SH-SY5Y (cell line): ENCODE measurements at regions not wholly inside any gene's neighbourhood (a gene's known extent, or its start where the extent isn't known, plus 50 kb on each side); places are given as distances from the start of the nearest gene placed in this dataset.

Source experiments
- GATA2 ChIP-seq: IDR thresholded peaks from 2 replicates; pipeline ENCODE4 v1.6.1; 2011; ENCODE audit warnings: mild to moderate bottlenecking, low read depth, low read length
- GATA3 ChIP-seq: IDR thresholded peaks from 2 replicates; pipeline ENCODE4 v1.6.1; 2011; ENCODE audit warnings: low read depth, mild to moderate bottlenecking, low read length, moderate library complexity

DNA sequence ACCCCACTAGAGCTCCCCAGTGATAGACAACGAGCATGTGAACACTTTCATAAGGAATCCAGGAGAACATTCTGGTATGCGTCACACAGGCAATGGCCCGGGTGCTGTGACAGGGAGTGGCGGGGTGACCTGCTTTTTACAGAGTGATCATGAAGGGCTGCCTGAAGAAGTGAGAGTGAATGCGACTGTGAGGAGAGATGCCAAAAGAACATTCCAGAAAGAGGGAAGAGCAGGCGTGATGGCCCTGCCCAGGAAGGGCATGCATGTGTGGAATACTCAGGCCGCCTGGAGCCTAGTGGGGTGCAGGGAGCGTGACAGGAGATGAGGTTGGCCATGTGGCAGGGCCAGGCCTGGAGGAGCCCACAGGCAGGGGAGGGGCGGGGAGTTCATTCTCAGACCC lies 53.8 kb downstream of the FZD10 start:
- no peak for TF ChIP-seq GATA2

DNA sequence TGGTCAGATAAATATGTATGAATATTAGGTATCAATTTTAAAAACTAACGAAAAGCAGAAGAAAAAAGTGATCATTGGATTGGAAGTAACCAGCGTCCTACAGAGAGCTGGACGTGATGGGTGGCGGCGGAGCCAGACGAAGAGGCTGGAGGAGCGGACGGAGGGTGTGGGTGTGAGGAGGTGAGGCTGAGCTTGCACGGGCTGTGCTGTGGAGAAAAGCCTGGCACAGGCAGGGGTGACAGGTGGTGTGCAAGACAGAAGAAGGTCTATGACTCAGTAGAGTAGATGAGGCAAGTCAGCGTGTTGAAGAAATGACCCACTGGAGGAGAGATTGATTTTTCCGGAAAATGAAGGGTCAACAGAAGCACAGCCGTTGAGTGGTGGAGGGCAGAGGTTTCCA lies 56.4 kb downstream of the FZD10 start:
- TF ChIP-seq GATA2: no peak
- TF ChIP-seq GATA3: no peak

DNA sequence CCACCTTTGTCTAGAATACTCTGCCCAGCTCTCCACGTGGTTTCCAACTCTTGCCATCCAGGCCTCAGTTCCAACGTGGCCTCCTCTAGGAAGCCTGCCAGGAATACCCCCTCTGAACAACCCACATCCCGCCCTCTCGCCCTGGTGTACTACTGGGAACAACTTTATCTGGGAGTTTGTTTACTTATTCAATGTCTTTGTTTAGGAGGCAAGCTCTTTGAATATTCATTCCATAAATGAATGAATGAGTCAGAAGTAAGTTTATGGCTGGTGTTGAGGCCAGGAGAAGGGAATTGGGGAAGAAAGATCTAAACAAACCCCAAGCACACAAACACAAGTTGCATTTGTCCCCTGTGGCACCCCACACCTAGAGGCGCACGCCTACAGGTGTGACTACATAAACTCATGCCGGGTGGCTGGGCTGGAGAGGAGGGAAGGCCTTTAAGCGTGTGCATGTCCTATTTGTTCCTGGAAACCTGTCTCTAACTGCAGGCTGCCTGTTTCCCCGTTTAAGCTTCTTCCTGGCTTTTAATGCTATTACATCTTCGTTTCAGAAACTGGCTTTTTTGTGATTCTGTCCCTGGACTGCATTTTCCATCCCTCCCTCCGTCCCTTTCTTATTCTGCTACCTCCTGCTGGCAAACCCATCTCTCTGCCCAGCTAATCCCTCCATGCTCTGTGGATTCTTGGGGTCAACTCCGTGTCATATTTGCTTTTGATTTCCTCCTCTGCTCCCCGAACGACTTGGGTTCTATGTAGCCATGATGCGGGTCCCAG lies 57.9 kb downstream of the FZD10 start:
- no peak for TF ChIP-seq GATA3

DNA sequence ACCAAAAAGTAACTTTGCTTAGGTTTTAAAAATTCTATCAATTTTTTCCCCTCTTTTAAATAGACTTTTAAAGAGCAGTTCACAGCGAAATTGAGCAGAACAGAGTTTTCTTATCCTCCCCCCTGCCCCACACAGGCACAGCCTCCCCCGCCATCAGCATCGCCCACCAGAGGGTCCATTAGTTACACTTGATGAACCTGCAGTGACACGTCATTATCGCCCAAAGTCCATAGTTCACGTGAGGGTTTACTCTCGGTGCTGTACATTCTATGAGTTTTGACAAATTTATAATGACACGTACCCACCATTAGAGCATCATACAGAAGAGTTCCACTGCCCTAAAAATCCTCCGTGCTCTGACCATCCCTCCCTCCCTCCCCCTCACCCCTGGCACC lies 58.4 kb downstream of the FZD10 start:
- no peak for TF ChIP-seq GATA2
- TF ChIP-seq GATA3: no peak

DNA sequence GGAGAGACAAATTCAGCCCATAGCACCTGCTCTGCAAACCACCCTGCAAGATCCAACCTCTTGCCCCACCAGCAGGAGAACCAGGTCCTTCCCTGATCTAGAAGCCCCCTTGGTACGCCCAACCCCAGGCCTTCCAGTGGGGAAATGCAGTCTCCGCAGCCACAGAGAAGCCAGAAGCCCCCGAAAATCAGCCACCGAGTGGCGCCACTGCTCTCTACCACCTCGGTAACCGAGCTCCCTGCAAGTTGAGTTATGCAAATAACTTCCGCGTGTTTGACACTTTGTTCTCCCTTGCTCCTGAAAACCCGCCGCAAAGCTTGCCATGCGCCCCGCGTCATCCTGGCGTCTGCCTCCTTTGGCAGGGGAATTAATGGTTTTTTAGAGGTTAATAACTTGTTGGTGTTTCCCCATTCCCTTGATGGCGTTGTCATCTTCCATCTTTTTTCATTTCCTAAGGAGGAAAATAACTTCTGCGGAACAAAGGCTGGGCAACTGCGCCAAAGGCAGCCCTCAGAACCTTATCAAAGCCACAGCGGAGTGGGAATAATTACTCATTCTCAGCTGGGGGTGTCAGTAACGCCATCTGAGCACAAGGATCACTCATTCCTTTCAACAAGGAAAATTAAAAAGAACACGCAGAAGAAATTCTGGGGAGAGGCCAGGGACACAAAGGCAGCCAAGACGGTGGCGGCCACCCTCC lies 60.4 kb downstream of the FZD10 start:
- TF ChIP-seq GATA2 (no peak), GATA3 (no peak)

DNA sequence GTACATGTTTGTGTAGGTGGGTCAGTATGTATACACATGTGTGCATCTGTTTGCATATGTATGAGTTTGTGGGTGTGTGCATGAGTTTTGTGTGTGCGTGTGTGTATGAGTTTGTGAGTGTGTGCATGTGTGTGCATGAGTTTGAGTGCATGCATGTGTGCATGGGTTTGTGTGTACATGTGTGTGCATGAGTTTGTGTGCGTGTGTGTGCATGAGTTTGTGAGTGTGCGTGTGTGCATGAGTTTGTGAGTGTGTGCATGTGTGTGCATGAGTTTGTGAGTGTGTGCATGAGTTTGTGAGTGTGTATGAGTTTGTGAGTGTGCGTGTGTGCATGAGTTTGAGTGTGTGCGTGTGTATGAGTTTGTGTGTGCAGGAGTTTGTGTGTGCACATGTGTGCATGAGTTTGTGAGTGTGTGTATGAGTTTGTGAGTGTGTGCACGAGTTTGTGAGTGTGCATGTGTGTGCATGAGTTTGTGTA lies 61.5 kb downstream of the FZD10 start:
- no peak for TF ChIP-seq GATA3
- TF ChIP-seq GATA2: no peak

DNA sequence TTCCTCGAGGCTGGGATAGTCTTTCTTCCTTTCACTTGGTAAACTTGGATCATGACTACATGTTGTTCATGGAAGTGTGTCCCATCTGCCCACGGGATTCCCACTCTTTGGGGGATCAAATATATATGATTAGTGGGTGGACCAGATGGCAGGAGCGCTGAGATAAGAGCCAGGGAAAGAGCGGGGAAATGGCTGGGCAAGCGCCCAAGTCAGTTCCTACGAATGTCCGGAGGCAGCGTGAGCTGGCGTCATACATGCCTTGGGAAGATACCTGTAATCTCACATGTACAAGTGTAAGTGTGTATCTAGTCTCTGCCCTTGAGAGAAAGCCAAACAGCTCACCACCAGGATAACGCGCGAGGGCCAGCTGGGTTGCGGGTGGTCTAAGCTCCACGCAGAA lies 62.3 kb downstream of the FZD10 start:
- TF ChIP-seq GATA2 (peak; percentile 73), GATA3 (no peak)

DNA sequence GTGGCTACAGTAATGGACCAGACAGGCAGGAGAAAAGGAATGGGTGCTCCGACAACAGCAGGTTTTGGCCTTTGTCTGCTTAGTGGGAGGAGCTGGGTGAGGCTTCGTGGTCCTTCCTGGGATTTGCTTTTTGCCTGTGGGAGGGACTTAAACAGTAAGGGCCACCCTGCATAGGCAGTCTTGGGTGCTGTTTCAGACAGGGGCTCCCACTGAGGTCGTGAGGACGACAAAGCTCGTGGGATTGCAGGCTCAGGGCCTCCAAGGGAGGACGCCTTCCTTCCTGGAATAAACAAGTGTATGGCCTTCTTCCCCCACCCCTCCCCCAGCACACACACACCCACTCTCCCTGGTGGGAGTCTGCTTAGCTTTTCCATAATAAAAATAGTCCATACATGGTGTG lies 63.1 kb downstream of the FZD10 start:
- TF ChIP-seq GATA3 (no peak), GATA2 (no peak)

DNA sequence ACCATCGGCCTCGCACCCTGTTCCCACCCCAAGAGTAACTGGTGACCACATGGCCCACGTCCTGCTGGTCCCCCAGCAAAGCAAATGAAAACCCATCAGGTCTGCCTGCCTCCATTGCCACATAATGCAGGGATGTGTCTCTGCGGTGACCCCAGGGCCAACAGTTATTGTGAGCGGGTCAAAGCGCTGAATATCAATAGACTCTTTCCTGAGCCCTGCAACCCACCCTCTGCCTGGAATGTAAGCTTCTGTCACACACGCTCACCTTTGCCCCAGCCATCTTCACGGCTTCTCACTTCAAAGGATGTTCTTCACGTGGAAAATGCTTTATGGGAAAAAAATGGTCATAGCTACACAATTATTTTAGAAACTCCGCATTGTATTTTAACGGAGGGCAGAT lies 63.9 kb downstream of the FZD10 start:
- no peak for TF ChIP-seq GATA3

DNA sequence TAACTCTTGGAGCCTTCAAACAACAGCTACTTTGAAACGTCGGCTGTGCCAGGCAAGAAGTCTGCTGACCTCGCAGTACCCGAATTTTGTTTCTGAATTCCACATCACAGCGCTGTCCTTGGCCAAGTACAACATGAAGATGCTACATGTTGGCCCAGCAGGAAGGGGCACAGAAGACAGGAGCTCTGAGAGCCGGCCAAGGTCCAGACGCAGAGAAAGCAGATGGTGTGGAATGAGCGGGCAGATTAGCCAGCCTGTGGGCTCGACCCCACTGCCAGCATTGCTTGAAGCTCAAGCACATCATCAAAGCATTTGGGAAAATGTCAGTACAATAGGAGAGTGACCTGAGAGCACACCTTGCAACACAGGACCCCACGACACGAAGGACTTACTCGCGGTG lies 64.5 kb downstream of the FZD10 start:
- TF ChIP-seq GATA3 (no peak), GATA2 (no peak)

DNA sequence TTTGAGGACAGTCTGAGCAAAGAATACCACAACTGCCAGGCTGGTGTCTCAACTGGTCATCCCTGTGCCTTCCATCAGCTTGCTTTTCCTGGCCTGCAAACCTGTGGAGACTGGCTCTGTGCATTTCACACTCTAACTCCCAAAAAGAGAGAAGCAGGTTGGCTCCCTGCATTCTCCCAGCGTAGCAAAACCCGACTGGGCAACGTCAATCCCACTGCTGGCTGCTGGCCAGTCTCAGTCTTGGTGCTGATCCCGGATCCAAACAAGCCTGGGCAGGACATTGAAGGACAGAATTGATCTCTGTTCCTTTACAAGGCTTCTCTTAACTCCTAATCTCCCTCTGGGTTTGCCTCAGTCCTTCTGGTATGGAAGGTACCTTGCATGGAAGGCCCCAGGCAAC lies 65.4 kb downstream of the FZD10 start:
- TF ChIP-seq GATA2: no peak
- TF ChIP-seq GATA3: no peak

DNA sequence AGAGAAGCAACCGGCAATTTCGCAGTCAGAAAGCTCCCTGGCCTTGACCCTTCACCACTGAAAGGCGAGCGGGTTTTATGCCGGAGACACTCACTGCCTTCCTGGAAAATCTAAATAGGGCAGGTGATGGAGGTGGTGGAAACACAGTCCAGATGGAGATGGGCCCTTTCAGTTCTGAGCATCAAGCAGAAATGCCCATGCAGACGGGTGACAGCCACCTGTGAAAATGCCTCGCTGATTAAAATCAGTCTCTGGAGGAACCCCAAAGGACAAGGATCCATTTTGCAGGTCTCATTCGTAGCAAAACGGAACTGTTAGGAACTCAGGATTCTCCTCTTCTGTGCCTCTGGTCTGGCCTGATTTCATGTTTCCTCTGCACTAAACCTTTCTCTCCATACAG lies 74.2 kb downstream of the FZD10 start:
- TF ChIP-seq GATA3 (no peak), GATA2 (no peak)

DNA sequence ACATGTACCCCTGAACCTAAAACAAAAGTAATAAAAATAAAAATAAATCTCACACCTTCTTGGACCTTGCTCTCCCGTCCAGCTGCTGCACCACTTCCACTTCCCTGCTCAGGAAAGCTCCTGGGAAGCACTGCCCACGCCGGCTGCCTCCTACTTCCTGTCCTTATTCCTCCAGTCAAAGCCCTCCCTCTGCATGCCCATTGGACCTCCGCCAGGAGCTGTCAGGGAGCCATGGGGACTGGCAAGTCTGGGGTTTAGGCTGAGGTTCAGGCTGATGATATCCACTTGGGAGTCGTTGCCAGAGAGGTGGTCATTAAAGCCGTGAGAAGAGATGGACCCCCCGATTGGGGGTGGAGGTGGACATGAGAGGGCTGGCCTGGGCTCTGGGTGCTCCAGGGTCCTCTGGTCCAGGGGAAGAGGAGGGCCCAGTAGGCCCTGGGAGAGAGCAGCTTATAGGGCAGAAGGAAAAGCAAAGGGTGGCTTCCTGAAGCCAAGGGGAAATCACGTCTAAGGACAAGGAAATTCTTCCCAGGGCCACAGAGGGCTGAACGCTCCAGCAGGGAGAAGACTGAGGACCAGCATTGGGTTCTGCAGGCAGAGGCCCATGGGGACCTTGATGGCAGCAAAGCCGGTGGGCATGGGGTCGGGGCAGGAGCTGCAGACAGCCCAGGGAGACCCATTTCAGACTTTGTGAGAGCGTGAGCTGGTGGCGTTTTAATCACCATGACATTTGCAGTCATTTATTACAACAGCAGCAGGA lies 78.7 kb downstream of the FZD10 start:
- TF ChIP-seq GATA3 (no peak), GATA2 (no peak)

DNA sequence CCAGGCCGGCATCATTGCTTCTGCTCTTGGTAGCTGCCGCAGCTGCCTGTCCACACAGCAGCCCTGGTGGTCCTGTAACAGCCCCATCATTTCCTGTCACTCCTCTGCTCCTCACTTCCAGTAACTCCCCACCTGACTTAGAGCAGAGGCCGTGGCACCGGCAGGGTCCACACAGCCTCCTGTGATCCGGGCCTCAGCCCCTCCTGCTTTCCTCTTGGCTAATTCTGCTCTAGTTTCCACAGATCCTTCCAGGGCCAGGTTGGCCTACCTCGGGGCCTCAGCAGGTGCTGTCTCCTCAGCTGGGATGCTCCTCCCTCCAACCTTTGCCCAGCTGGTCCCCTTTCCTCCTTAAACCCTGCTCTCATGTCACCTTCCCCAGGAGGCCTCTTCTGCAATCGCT lies 80.2 kb downstream of the FZD10 start:
- no peak for TF ChIP-seq GATA2
- TF ChIP-seq GATA3: no peak

DNA sequence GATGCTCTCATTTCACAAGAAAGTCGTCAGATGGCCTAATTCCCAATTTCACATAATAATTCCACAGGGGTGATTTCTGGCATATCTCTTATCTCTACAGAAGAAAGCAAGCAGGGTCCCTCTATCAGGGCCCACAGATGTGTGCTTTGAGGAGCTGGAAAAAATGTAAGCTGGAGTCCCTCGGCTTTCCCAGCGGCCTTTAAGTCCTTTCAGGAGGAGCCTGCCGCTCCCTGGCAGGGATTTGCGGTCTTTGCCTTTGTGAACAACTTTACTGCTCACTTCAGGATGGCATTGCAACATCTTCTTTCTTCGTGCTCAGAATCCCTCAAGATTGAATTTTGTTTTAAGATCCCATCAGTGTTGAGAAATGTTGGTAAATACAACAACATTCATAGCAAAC lies 83.0 kb downstream of the FZD10 start:
- TF ChIP-seq GATA3 (no peak), GATA2 (no peak)

DNA sequence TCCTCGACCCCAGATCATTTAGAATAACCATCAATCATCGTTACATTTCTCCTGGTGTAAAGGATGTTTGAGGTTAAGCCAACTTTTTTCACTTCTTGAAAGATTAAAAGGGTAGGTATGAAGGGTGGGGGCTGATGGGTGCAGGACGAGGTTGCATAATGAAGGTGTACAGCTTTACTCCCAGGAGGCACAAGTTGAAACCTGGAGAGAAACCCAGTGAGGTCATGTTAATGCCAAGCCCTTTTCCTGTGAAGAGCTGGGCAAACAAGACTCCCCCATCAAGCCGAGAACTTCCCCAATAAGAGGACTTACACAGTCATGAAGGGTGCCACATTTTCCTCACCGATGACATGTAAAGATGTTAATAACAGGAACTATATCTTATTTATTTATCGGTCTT lies 84.3 kb downstream of the FZD10 start:
- no peak for TF ChIP-seq GATA2
- no peak for TF ChIP-seq GATA3
